HepG2 (cell line): ENCODE measurements at regions not wholly inside any gene's neighbourhood (a gene's known extent, or its start where the extent isn't known, plus 50 kb on each side); places are given as distances from the start of the nearest gene placed in this dataset.

Experiments used
- ATAC-seq: fragments of 200-7000 bp; cut with Tn5 transposase; 3 replicates; pipeline ENCODE4 v1.9.1; 2020; ENCODE audit warnings: mild to moderate bottlenecking, moderate library complexity
- BruUV-seq: library from RNA; stranded (reverse); fragments of 400-500 nt; replicated peaks from 2 replicates; lab custom pipeline; 2021; lab: Mats Ljungman, UMichigan
- CTCF ChIA-PET: fragments of 300-600 bp; formaldehyde crosslinking; extraction: SDS; loops from one replicate; lab custom pipeline; 2021; ENCODE audit warnings: low total read pairs, inconsistent platforms, low intra/inter-chr PET ratio; lab: Yijun Ruan, JAX
- POLR2A ChIA-PET: fragments of 350-600 bp; sonication (Branson Sonifier 250); formaldehyde crosslinking; loops from one replicate; lab custom pipeline; 2020; ENCODE audit warnings: antibody characterized with exemption, inconsistent platforms; lab: Yijun Ruan, JAX
- DNase-seq: peaks from one replicate; pipeline ENCODE4 v3.0.0-alpha.2; 2015; ENCODE audit warnings: low spot score
- FAIRE-seq: peaks from 3 replicates; lab custom pipeline; 2011; peaks lifted over from hg19 to GRCh38; lab: Jason Lieb, UNC
- H2AFZ ChIP-seq: one replicate; pipeline ENCODE4 v1.6.1; 2011; ENCODE audit warnings: low read length, inconsistent platforms
- H3K27ac ChIP-seq: fragments of 300-600 bp; 3 replicates; pipeline ENCODE4 v1.8.0; 2011; ENCODE audit warnings: mixed run types, mild to moderate bottlenecking, mixed read lengths, low read length, inconsistent platforms; ENCODE audit not compliant: insufficient read depth; ENCODE audit errors: extremely low read length
- H3K27me3 ChIP-seq, 2 experiments: fragments of 200-600 bp in 1 of 2; 2 replicates in 1 of 2; 3 replicates in 1 of 2; pipeline versions ENCODE4 v1.6.0 to v1.8.0; 2011; ENCODE audit warnings: low read length in 2 of 2, mild to moderate bottlenecking in 2 of 2, moderate library complexity in 2 of 2, inconsistent platforms in 1 of 2; ENCODE audit not compliant: insufficient read depth in 2 of 2, control insufficient read depth in 1 of 2
- H3K36me3 ChIP-seq, 2 experiments: fragments of 200-600 bp in 1 of 2; replicated peaks in 1 of 2; 2 replicates in 1 of 2; 3 replicates in 1 of 2; pipeline versions ENCODE4 v1.5.1 to v1.8.0; 2011; ENCODE audit warnings: low read length in 2 of 2, inconsistent platforms in 1 of 2; ENCODE audit not compliant: insufficient read depth in 2 of 2, control insufficient read depth in 1 of 2
- H3K4me1 ChIP-seq: 2 replicates; pipeline ENCODE4 v1.5.1; 2012; ENCODE audit warnings: low read length, inconsistent platforms; ENCODE audit not compliant: insufficient read depth
- H3K4me2 ChIP-seq: 2 replicates; pipeline ENCODE4 v1.6.0; 2011; ENCODE audit warnings: low read depth, low read length, inconsistent platforms
- H3K4me3 ChIP-seq, 3 experiments: fragments of 200-600 bp in 1 of 3; sonication (generic), shearing (Covaris generic) in 1 of 3; replicated peaks in 1 of 3; 2 replicates each; pipeline ENCODE4 v1.5.1; 2011 to 2016; ENCODE audit warnings: low read length in 3 of 3, inconsistent platforms in 2 of 3, low read depth in 2 of 3, mild to moderate bottlenecking in 2 of 3, control low read depth in 1 of 3, mixed read lengths in 1 of 3; ENCODE audit not compliant: insufficient read depth in 1 of 3
- H3K79me2 ChIP-seq: one replicate; pipeline ENCODE4 v1.6.1; 2011; ENCODE audit warnings: low read length, inconsistent platforms; ENCODE audit not compliant: insufficient read depth
- H3K9ac ChIP-seq: 2 replicates; pipeline ENCODE4 v1.6.0; 2011; ENCODE audit warnings: mild to moderate bottlenecking, low read depth, low read length, inconsistent platforms; ENCODE audit not compliant: insufficient read depth
- H3K9me3 ChIP-seq: 2 replicates; pipeline ENCODE4 v1.5.1; 2012; ENCODE audit warnings: mild to moderate bottlenecking, low read length
- H4K20me1 ChIP-seq: 2 replicates; pipeline ENCODE4 v1.6.0; 2011; ENCODE audit warnings: inconsistent platforms, mild to moderate bottlenecking, low read length, moderate library complexity; ENCODE audit not compliant: insufficient read depth
- MAFF ChIP-seq: IDR thresholded peaks from 2 replicates; pipeline ENCODE4 v1.6.1; 2011; ENCODE audit warnings: low read depth, low read length, improper control_type of control experiment
- MAFK ChIP-seq, 2 experiments: IDR thresholded peaks in 1 of 2; conservative IDR thresholded peaks in 1 of 2; 2 replicates each; pipeline ENCODE4 v1.6.1; 2011; ENCODE audit warnings: improper control_type of control experiment in 2 of 2, low read length in 2 of 2
- PCBP1 ChIP-seq: fragments of 200-400 bp; formaldehyde crosslinking; IDR thresholded peaks from 2 replicates; pipeline ENCODE4 v1.6.1; 2017; ENCODE audit warnings: mild to moderate bottlenecking, low read depth, low read length, borderline replicate concordance
- SMC3 ChIP-seq: IDR thresholded peaks from 2 replicates; pipeline ENCODE4 v1.6.1; 2011; ENCODE audit warnings: low read length, improper control_type of control experiment
- ZMAT5 ChIP-seq: sonication (generic); formaldehyde crosslinking; IDR thresholded peaks from 2 replicates; pipeline ENCODE4 v1.5.0; 2020; ENCODE audit warnings: mild to moderate bottlenecking, low read depth, missing genetic modification reagents, borderline replicate concordance
- ZNF24 ChIP-seq: fragments of 450-650 bp; IDR thresholded peaks from 2 replicates; pipeline ENCODE4 v1.6.1; 2017; ENCODE audit warnings: antibody characterized with exemption, mild to moderate bottlenecking
- ZNF33B ChIP-seq: sonication (generic); formaldehyde crosslinking; IDR thresholded peaks from 2 replicates; pipeline ENCODE4 v1.5.1; 2020; ENCODE audit warnings: mild to moderate bottlenecking, missing genetic modification reagents
- ZNF572 ChIP-seq: sonication (generic); formaldehyde crosslinking; IDR thresholded peaks from 2 replicates; pipeline ENCODE4 v1.5.1; 2020; ENCODE audit warnings: mild to moderate bottlenecking, missing genetic modification reagents
- WGBS: methylation state at CpG from one replicate; pipeline ENCODE4 v1.1.6; 2017; ENCODE audit warnings: low lambda C conversion rate; 5-methylcytosine and 5-hydroxymethylcytosine counted together
- in situ Hi-C: cut with HindIII; loops from 2 replicates; pipeline ENCODE4 v1.10.0; 2017; ENCODE audit warnings: low pct_unique_long_range_greater_than_20kb; ENCODE audit not compliant: extremely low pct_ligation_motif_present
- intact Hi-C: fragments of 100-400 bp; cut with micrococcal nuclease; formaldehyde crosslinking; loops from one replicate; pipeline ENCODE4 v1.10.0; 2022; ENCODE audit not compliant: unreplicated experiment
- TF ChIP-seq, protein P1 (sequence below): sonication (generic); formaldehyde crosslinking; IDR thresholded peaks from 2 replicates; pipeline ENCODE4 v1.5.0; 2020; ENCODE audit warnings: missing genetic modification reagents, mild to moderate bottlenecking, borderline replicate concordance
- TF ChIP-seq, protein P2 (sequence below): sonication (generic); formaldehyde crosslinking; IDR thresholded peaks from 2 replicates; pipeline ENCODE4 v1.4.0; 2020; ENCODE audit warnings: missing genetic modification reagents
- TF ChIP-seq, protein P3 (sequence below): sonication (generic); formaldehyde crosslinking; IDR thresholded peaks from 2 replicates; pipeline ENCODE4 v1.8.0; 2022; ENCODE audit warnings: low read depth, missing genetic modification reagents
- TF ChIP-seq, protein P4 (sequence below): sonication (generic); formaldehyde crosslinking; IDR thresholded peaks from 2 replicates; pipeline ENCODE4 v1.4.0; 2020; ENCODE audit warnings: mild to moderate bottlenecking, missing genetic modification reagents

DNA sequence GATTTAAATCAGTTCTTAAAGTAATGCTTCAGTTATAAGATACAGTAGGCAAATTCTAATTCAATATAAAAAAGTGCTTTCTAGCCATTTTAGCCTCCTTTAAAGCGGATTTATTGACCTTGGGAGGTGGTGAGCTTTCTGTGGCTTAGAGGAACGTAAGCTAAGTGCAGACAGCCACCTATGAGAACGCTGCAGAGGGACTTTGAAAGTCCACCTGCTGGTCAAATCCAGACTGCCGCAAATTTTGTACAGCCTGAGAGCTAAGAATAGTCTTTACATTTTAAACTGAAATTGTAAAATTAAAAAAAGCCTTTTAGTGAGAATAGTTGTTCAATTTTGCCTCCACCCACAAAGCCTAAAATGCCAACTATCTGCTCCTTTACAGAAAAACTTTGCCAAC lies 67.0 kb upstream of the SSX2IP start:
- H3K4me2 ChIP-seq = no peak overlapping the region
- CTCF ChIA-PET = no interaction called here
- H3K9me3 ChIP-seq = no peaks in the 10 kb centered on the region
- H4K20me1 ChIP-seq = no peaks in the 10 kb centered on the region
- WGBS = 0% methylated on average over 4 of the region's 4 CpGs
- H3K9ac ChIP-seq = no peak overlapping the region
- no TSS peak for BruUV-seq
- H3K36me3 ChIP-seq = no peaks in the 10 kb centered on the region
- in situ Hi-C loops = loop anchor here (10.0 to 25.0 kb wide), 3 partner anchors 92 to 832 kb away; partner anchors contain the start of gene PRKACB
- intact Hi-C loops = no loop called here
- H3K27ac ChIP-seq = no peak overlapping the region
- no peaks in the 10 kb centered on the region for H3K79me2 ChIP-seq
- POLR2A ChIA-PET = no interaction called here
- DNase-seq (peak; percentile 7), FAIRE-seq (peak; percentile 15), ATAC-seq (peak; percentile 82)
- peak; percentile 12; the same call in 1 of the 2 replicates for TF ChIP-seq SMC3
- TF ChIP-seq, protein P1, sequence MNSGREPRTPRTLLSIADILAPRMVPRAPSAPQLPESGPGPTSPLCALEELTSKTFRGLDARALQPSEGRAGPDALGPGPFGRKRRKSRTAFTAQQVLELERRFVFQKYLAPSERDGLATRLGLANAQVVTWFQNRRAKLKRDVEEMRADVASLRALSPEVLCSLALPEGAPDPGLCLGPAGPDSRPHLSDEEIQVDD (CRISPR knock-in tag) = no peak
- no peaks in the 10 kb centered on the region for H3K4me1 ChIP-seq
- H2AFZ ChIP-seq = no peak overlapping the region
- no peak overlapping the region for H3K4me3 ChIP-seq
- no peaks in the 10 kb centered on the region; a peak in 1 of 5 replicates for H3K27me3 ChIP-seq

DNA sequence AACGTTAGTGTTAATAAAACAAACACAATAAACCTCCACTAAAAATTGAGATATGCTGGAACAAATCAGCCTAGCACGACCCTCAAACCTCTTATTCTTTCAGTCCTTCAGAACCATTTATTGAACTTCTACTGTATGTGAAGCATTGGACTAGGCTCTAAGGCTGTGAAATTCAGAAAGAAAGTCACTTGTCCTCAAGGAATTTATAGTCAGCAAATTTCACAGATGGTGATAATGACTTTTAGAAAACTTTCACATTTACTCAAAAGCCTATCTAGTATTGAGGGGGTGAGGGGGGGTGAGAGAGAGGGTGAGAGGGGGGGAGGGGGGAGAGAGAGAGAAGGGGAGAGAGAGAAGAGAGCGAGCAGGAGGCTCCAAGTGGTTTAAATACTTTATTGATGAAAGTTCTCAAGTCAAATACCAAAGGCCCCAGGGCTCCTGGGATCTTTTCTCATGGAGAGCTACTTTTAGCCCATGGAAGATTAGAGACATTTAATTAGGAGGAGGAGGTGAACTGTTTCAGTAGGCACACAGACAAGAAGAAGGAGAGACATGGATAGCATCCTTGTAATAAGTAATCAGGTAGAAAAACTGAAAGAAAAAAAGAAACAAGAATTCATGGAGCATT lies 66.3 kb upstream of the SSX2IP start:
- no peak for FAIRE-seq
- no TSS peak for BruUV-seq
- H3K36me3 ChIP-seq = no peaks in the 10 kb centered on the region
- H3K79me2 ChIP-seq = no peaks in the 10 kb centered on the region
- H4K20me1 ChIP-seq = no peaks in the 10 kb centered on the region
- in situ Hi-C loops = loop anchor here (10.0 to 25.0 kb wide), 3 partner anchors 92 to 832 kb away; partner anchors contain the start of gene PRKACB
- H3K27me3 ChIP-seq = no peaks in the 10 kb centered on the region; a peak in 1 of 5 replicates
- no peak overlapping the region for H3K4me3 ChIP-seq
- ChIA-PET CTCF (no interaction called here), POLR2A (no interaction called here)
- no peak overlapping the region for H3K27ac ChIP-seq
- H3K4me2 ChIP-seq = no peak overlapping the region
- ATAC-seq = no peak
- intact Hi-C loops = loop anchor here (1.0 kb wide), 1 partner anchor 318 kb away; no protein-coding TSS in a partner anchor
- no peak overlapping the region for H3K9ac ChIP-seq
- 14% methylated on average over 3 of the region's 3 CpGs for WGBS
- no peaks in the 10 kb centered on the region for H3K9me3 ChIP-seq
- H2AFZ ChIP-seq = no peak overlapping the region
- no peaks in the 10 kb centered on the region for H3K4me1 ChIP-seq
- no peak for DNase-seq
- TF ChIP-seq, protein P2, sequence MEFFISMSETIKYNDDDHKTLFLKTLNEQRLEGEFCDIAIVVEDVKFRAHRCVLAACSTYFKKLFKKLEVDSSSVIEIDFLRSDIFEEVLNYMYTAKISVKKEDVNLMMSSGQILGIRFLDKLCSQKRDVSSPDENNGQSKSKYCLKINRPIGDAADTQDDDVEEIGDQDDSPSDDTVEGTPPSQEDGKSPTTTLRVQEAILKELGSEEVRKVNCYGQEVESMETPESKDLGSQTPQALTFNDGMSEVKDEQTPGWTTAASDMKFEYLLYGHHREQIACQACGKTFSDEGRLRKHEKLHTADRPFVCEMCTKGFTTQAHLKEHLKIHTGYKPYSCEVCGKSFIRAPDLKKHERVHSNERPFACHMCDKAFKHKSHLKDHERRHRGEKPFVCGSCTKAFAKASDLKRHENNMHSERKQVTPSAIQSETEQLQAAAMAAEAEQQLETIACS (CRISPR knock-in tag) = no peak
- TF ChIP-seq, protein P3, sequence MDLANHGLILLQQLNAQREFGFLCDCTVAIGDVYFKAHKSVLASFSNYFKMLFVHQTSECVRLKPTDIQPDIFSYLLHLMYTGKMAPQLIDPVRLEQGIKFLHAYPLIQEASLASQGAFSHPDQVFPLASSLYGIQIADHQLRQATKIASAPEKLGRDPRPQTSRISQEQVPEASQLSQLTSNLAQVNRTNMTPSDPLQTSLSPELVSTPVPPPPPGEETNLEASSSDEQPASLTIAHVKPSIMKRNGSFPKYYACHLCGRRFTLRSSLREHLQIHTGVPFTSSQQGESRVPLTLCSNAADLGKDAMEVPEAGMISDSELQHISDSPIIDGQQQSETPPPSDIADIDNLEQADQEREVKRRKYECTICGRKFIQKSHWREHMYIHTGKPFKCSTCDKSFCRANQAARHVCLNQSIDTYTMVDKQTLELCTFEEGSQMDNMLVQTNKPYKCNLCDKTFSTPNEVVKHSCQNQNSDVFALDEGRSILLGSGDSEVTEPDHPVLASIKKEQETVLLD (CRISPR knock-in tag) = no peak
- TF ChIP-seq MAFF (0 out of 2 replicates have a peak, but pooled peaks have one; percentile 45), ZNF24 (no peak), ZMAT5 (no peak), PCBP1 (0 out of 2 replicates have a peak, but pooled peaks have one; percentile 42), ZNF572 (CRISPR knock-in tag) (no peak), MAFK (conservative IDR thresholded peaks at IDR 0.05 in 1 of 2, IDR thresholded peaks at IDR 0.05 in 1 of 2; ENCODE audit: low read length in 2 of 2) (peak; percentile 17 to 50; a peak in 1 of 4 replicates), ZNF33B (CRISPR knock-in tag) (no peak)
- TF ChIP-seq, protein P4, sequence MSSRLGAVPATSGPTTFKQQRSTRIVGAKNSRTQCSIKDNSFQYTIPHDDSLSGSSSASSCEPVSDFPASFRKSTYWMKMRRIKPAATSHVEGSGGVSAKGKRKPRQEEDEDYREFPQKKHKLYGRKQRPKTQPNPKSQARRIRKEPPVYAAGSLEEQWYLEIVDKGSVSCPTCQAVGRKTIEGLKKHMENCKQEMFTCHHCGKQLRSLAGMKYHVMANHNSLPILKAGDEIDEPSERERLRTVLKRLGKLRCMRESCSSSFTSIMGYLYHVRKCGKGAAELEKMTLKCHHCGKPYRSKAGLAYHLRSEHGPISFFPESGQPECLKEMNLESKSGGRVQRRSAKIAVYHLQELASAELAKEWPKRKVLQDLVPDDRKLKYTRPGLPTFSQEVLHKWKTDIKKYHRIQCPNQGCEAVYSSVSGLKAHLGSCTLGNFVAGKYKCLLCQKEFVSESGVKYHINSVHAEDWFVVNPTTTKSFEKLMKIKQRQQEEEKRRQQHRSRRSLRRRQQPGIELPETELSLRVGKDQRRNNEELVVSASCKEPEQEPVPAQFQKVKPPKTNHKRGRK (CRISPR knock-in tag) = no peak
